Left renal cortex interstitium (tissue), 4 donors: ENCODE measurements at regions not wholly inside any gene's neighbourhood (a gene's known extent, or its start where the extent isn't known, plus 50 kb on each side); places are given as distances from the start of the nearest gene placed in this dataset.
"Not testable (repeated sequence)": the region's sequence is repeated elsewhere in the genome, so short reads cannot be mapped to it uniquely, and the experiment has no call there.

Experiments
- DNase-seq, 4 donors: peaks; one replicate each; pipeline ENCODE4 v3.0.0-alpha.2; 2013; ENCODE audit warnings: low read depth in 4 of 4, low spot score in 2 of 4, missing footprints in 1 of 4

DNA sequence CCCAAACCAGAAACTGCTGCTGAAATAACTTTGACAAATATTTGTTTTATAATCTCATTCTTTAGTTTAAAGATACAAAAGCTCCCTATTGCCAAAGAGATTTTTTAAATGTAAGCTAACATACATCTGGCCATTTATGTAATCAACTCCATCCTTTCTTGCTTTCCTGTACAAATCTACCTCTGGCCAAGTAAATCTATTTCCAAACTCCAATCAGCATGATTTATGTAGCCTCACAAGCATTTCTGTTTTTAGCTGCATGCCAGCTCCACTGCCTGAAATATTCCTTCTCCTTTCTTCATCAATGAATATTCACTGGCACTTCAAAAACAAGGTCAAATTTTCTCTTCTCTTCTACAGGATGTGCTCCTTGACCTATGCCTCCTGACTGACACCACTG is 80.0 kb downstream of the SHOX2 start:
- DNase-seq: no peak

DNA sequence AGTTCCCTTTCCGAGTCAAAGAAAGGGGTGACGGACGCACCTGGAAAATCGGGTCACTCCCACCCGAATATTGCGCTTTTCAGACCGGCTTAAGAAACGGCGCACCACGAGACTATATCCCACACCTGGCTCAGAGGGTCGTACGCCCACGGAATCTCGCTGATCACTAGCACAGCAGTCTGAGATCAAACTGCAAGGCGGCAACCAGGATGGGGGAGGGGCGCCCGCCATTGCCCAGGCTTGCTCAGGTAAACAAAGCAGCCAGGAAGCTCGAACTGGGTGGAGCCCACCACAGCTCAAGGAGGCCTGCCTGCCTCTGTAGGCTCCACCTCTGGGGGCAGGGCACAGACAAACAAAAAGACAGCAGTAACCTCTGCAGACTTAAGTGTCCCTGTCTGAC is 86.3 kb downstream of the SHOX2 start:
- DNase-seq: not testable (repeated sequence)

DNA sequence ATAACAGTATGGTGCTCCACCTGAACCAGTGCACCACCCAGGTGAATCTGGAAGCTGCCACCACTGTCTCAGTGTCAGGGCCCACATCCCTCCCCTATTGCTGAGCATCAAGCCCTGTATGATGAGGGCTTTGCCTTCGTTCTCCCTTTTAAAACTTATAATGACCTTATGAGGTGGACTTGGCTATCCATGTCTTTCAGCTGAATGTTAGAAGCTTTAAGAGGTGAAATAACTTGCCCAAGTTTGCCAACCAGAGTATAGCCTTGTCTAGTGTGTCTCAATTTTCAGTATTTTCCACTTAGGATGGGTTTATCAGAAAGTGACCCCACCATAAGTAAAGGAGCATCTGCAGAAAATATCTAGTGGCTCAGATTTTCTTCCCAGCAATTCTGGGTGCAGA is 87.8 kb downstream of the SHOX2 start:
- no peak for DNase-seq

DNA sequence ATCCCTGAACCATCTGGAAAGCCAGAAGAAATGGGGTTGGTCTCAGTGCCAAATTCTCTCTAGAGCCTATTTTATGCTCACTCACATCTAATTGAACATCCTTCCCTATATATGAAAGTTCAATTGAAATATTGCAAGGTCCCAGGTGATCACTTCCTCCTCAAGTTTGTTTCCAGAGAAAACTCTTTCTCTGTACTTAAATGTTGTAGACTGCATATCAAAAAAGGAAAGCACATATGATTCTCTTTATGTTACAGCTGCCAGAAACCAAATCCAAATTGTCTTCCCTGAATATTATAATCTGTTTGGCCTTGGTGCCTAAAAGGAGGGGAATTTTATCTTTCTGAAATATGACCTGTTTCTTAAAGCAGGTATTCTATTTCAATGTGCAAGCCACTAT is 93.3 kb downstream of the SHOX2 start:
- no peak for DNase-seq

DNA sequence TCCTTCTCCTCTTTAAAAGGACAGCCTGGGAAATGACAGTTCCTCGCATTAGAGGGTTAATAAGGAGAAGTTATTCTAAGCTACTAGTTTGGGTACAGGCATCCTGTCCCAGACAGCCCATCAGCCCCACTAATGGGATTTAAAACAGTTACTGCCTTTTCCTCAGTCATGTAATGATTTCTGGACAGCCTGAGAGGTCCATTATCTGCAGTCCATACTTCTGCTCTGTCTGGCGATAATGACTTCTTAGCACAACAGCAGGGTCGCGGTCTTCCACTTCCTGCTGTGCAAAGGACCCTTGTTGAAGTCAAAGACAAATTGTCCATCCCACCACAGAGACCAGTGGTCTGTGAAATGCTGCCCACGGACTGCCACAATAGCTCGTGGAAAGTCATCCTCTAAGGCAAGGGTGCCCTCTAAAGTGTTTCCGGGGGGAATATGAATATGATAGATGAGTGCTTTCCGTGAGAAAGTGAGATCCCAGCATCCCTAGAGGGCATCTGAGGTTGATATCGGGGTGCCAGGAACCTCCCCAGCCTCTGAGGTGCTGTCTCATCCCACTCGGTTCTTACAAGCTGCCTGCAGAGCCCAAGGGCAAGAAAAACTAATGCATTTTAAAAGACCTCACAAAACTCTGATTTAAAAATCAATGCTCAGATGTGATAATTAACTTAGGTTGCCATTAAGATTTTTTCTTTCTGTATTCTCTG is 100.7 kb downstream of the SHOX2 start:
- DNase-seq: no peak

DNA sequence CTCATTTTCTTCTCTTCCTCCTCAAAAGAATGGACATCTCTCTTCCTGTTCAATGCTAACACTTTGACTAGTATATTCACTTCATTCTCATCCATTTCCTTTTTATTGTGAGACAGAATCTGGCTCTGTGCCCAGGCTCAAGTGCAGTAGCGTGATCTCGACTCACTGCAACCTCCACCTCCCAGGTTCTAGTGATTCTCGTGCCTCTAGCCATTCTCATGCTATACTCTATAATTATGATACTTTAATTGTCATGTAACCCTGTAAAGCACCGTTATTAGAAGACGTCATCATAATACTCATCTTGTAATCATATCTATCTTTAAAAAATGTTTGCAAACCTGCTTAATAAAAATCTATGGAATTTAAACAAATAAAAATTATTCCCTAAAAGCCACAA is 107.0 kb downstream of the SHOX2 start:
- no peak for DNase-seq

DNA sequence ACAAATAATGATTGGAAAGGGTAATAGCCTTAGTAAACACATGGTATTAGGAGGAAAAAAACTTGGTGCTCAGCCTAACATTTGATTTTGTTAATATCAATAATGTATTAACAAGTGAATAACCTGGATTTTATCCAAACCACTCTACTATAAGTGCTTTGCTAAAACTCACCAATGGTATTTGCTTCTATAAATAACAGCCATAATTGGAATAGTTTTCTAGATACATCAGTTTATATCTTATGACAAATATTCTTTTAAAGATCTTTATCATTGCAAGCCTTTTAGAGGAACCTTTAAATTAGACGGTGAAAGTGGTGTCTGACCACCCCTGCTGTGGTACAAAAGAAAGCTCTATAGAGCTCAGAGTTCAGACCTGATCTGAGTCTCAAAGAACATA is 123.9 kb downstream of the SHOX2 start:
- DNase-seq: no peak

DNA sequence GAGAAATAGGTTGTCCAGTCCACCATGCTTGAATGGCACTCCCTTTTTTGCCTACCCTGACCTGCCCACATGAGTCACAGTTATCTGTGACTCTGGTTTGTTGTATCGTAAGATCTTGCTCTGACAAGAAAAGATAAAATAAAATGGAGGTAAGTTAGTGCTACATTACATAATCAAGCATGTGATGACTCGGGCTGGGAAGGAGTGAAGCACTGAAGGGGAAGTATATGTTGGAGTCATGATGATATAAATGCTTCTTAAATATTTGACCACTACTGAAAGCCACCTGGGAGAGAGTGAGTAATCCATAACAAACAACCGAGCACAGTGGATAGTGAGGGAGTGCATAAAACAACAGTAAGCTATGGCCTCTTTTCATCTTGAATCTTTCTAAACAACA is 124.4 kb downstream of the SHOX2 start:
- DNase-seq: no peak

DNA sequence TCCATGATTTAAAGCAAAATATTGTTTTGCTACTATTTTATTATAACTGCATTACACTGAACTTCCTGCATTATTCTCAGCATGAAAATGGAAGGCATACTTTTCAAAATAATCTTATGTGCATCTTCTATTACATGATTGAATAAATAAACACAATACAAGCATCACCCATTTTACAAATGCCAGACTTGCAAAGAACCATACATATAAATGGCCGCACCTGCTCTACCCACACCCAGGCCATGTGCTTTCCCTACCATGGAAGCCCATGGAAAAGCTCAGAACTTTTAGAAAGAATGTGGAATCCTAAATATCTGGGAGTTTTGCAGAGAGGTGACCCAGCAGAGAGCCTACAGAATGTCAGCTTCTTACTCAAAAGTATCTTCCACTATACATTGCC is 127.2 kb downstream of the SHOX2 start:
- DNase-seq: no peak

DNA sequence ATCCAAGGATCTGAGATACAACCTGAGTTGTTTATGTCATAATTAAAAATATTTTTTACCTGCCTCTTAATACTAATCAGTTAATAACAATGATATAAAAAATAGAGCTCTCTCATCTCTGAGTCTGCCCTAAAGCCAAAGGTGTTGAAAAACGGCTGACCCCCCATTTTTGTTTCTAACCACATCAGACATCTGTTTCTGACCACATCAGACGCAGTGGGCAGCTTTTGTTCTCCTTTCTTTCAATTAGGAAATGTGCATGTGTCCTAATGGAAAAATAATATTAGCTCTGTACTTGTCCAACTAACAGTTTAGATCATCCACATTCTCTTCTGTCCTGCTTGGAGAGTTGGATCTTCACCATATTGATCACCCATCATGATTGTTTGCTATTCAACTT is 144.6 kb downstream of the SHOX2 start:
- no peak for DNase-seq

DNA sequence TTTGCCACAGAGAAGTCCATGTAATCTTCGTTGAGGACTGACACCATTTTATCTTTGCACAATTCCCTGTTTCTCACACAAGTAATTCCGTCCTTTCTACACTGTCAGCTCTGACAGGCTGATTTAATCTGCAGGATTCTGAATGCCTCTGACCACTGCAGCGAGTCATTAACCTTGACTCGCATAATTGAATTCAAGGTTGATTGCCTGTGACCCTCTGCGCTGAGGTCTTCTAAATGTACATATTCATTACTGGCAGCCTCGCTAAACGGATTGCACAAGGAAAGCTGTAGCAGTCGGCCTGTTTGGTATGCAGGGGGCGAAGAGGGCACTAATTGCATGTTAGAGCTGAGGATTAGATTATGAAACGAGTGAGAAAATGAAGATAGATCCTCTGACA is 147.8 kb downstream of the SHOX2 start:
- peak; percentile 29 to 56 (median 40) for DNase-seq

DNA sequence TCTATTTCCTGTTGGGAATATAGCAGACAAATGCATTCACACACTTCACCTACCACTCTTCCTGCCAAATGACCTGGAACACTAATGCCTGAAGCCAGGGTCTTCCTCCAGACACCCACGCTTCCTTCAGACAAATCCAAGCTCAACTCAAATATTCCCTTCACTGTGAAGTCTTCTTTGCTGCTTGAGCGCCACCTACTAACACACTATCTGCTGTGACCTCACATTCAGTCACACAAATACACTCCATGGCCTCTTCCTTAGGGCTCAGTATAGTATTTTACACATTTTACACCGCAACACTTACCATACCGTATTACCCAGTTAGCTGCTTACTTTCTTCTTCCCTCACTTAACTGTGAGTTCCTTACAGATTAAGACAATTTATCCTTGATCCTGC is 149.4 kb downstream of the SHOX2 start:
- DNase-seq: no peak

DNA sequence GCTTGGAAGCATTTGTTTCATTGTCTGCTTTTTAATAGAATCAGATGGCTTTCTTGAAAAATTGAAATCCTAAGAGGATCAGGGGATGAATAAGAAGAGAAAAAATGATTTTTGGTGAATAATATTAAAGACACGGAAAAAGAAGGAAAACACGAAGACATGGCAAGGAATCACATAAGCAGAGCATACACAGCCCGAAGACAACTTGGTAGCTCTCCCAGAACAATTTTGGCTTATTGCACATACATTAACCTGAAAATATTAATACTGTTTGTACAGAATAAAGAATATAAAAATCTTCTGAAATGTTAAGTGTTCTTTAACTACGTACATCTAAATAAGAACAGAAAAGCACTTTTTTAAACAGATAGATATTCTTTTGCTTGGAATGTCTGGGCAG is 150.0 kb downstream of the SHOX2 start:
- no peak for DNase-seq

DNA sequence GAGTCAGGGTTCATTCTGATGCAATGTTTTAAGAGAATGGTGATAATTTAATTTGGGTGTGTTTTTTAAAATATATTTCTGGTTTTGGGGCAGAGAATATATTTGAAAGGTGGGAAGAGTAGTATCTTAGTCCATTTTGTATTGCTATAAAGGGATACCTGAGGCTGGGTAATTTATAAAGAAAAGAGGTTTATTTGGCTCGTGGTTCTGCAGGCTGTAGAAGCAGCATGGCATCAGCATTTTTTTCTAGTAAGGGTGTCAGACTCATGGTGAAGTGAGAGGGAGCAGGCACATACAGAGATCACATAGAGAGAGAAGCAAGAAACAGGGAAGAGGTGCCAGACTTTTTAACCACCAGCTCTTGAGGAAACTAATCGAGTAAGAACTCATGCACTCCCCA is 152.7 kb downstream of the SHOX2 start:
- DNase-seq: no peak

DNA sequence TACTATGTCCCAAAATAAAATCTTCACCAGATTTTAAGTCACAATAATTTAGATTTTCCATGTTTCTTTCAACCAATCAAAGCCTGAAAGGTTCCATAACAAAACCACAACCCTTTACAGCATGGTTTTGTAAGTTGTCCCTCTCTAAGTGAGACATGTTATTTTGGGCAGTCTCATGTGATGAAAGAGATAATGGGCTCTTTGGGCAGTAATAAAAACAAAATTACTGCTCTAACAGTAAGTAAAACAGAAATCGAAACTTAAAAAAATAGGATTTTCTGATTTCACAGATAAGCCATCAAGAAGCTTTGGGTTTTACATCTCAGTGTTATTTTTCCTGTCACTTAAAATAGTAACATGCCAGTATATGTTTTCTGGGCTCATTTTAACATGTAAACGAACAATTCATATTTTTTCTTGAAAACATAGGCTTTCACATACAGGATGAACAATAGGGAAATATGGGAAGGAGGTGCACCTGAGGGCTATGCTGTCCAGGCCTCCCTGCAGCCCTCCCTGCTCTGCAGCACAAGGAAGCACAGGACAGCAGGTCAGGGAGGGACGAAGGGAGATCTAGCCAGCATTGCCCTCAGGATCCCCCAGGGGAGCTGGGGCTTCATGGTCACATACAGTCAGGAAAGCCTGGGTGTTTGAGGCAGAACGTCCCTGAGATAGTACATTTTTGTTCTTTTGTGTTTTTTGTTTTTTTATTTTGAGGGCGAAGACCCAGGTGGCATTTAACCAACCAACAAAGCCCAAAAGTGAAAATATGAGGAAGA is 157.4 kb downstream of the SHOX2 start:
- DNase-seq: no peak

DNA sequence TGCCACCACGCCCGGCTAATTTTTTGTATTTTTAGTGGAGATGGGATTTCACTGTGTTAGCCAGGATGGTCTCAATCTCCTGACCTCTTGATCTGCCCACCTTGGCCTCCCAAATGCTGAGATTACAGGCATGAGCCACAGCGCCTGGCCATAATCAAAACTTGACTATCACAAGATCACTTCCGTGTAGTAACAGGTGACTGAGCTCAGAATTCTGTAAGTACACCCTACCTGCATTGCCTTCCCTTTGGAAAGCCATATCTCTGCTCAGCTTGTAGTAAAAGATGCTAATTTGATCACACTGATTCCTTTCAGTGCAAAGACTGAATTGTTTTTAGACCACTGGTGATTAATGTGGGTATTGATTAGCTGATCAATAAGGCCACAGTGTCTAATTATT is 167.1 kb downstream of the SHOX2 start:
- no peak for DNase-seq

DNA sequence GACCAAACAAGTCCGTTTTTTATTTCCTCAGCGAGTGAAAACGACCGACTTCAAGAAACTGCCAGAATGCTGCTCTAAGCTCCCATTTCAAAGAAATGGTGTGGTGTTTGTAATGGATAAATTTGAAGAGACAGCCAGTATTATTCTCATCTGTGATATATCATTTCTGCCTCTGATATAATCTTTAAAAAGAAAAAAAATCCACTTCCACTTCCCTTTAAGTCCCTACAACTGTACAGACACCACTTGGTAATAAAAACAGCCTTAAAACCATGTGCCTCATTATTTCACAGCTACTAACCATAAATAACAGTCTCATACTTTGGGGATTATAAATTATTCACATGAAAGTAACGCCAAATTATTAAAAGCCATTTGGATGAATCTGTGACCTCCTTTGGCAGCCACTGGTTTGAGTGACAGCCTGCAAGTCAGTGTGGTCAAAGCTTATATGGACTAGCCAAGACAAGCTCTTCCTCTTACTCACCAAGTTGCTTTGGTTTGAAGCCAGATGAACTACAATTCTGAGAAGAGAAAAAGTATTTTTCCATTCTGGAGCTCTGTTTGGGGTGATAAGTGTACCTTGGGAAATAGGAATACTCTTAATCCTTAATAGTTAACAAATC is 168.0 kb downstream of the SHOX2 start:
- no peak for DNase-seq

DNA sequence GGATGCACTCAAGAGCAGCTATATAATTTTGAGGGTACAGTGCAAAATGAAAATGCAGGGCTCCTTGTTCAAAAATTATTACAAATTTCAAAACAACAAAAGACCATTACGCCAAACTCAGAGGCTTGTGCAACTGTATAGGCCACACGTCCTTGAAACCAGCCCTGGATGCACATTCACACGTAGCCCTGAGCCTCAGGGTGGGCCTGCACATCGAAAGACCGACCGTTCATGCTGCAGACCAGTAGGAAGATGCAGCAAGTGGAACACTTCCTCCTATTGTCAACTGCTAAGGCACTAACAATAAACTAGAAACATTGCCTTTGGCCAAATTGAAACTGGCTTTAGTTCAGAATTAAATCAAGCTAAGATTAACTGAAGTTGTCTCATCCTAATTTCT is 174.7 kb downstream of the SHOX2 start:
- no peak for DNase-seq

DNA sequence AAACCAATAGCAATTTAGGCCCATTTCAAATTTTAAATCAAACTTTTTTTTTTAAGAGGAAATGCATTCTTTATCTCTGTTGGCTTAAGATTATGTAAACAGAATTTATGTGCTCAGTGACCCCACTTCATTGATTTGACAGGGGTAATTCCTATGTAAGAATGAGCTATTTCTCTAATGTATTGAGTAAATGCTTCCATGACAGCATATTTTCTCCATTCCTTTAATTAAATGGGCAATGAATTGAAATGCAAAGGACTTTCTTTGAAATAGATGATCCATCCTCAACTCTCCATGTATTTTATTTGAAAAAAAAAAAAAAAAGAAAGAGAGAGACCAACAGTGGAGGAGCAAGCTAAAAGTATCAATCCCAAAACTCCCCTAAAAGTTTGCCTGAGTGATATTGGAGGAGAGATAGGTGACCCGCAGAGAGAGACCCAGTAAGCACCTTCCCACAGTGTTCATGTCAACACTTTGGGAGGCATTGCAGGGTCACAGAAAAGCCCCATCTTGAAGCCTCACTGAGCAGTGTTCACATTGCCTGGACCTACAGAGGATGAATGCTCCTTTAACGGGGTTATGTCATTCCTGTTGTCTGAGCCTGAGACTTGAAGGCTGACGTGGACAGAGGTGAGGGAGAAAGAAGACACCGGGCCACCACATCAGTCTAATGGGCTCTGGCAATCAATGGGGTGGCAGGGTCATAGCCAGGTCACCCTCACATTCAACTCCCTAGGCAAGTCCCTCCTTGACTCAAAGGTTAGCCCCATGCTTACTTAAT is 176.0 kb downstream of the SHOX2 start:
- no peak for DNase-seq

DNA sequence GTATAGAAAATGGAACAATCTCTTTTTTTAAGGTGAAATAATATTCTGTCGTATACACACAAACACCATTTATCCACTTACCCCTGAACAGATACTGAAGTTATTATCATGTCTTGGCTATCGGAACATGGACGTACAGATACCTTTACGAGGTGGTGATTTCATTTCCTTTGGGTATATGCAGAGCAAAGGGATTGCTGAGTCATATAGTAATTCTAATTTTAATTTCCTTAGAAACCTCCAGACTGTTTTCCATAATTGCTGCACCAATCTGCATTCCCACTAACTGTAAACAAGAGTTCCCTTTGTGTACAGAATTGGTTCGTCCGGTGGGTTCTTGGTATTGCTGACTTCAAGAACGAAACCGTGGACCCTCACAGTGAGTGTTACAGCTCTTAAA is 179.4 kb downstream of the SHOX2 start:
- DNase-seq: no peak

DNA sequence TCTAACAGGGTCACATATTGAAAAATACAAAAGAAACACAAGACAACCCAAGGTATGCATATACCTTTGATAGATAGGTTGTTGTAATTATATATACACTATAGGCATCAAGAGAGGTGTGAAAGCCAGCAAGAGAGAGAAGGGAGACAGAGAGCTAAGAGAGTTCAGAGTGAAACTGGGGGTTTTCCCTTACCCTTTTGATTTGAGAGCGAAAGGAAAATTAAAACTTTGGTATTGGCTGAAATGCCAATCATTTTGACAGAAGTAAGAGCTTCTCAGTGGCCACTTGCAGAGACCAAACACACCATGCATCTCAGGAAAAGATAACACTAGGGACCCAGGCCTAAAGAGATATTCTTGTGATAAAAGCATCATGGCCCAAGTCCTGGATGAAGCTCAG is 183.6 kb downstream of the SHOX2 start:
- no peak for DNase-seq
